ENCODE measurements at regions not wholly inside any gene's neighbourhood (a gene's known extent, or its start where the extent isn't known, plus 50 kb on each side); places are given as distances from the start of the nearest gene placed in this dataset.
"Not testable (repeated sequence)": the region's sequence is repeated elsewhere in the genome, so short reads cannot be mapped to it uniquely, and the experiment has no call there.

GRCh38 chr18:56493531-56493930 is 144.9 kb downstream of the TXNL1 start:
- in situ Hi-C loops (cut with HindIII; ENCODE audit: low pct_unique_long_range_greater_than_20kb, low sequenced_read_pairs), result no loop called here
- no peak for DNase-seq (ENCODE audit: low read depth)

GRCh38 chr18:56492136-56492535 is 146.3 kb downstream of the TXNL1 start:
- no peak for DNase-seq (ENCODE audit: low read depth)
- in situ Hi-C loops (cut with HindIII; ENCODE audit: low pct_unique_long_range_greater_than_20kb, low sequenced_read_pairs), result no loop called here

- in situ Hi-C loops (cut with HindIII; ENCODE audit: low pct_unique_long_range_greater_than_20kb, low sequenced_read_pairs), result no loop called here
These were observed 147.4 kb downstream of the TXNL1 start for GRCh38 chr18:56490942-56491341.

GRCh38 chr18:56489893-56490292 is 148.5 kb downstream of the TXNL1 start:
- no peak for DNase-seq (ENCODE audit: low read depth)
- in situ Hi-C loops (cut with HindIII; ENCODE audit: low pct_unique_long_range_greater_than_20kb, low sequenced_read_pairs), result no loop called here

More at GRCh38 chr18:56490942-56491341, 147.4 kb downstream of the TXNL1 start:
- no peak for DNase-seq (ENCODE audit: low read depth)

- in situ Hi-C loops (cut with HindIII; ENCODE audit: low pct_unique_long_range_greater_than_20kb, low sequenced_read_pairs), result no loop called here
- no peak for DNase-seq (ENCODE audit: low read depth)
These were observed 149.7 kb downstream of the TXNL1 start for GRCh38 chr18:56488739-56489138.

- no peak for DNase-seq (ENCODE audit: low read depth)
- in situ Hi-C loops (cut with HindIII; ENCODE audit: low pct_unique_long_range_greater_than_20kb, low sequenced_read_pairs), result no loop called here
These were observed 150.6 kb downstream of the TXNL1 start for GRCh38 chr18:56487801-56488200.

GRCh38 chr18:56483386-56483785 is 155.0 kb downstream of the TXNL1 start:
- DNase-seq (ENCODE audit: low read depth), result no peak
- in situ Hi-C loops (cut with HindIII; ENCODE audit: low pct_unique_long_range_greater_than_20kb, low sequenced_read_pairs), result no loop called here

GRCh38 chr18:56482813-56483212 is 155.6 kb downstream of the TXNL1 start:
- DNase-seq (ENCODE audit: low read depth); in situ Hi-C loops (cut with HindIII; ENCODE audit: low pct_unique_long_range_greater_than_20kb, low sequenced_read_pairs): not testable (repeated sequence)

- no peak for DNase-seq (ENCODE audit: low read depth)
- in situ Hi-C loops (cut with HindIII; ENCODE audit: low pct_unique_long_range_greater_than_20kb, low sequenced_read_pairs), result no loop called here
These were observed 156.6 kb downstream of the TXNL1 start for GRCh38 chr18:56481751-56482150.

GRCh38 chr18:56479841-56480240 is 158.6 kb downstream of the TXNL1 start:
- in situ Hi-C loops (cut with HindIII; ENCODE audit: low pct_unique_long_range_greater_than_20kb, low sequenced_read_pairs), result no loop called here
- no peak for DNase-seq (ENCODE audit: low read depth)

- in situ Hi-C loops (cut with HindIII; ENCODE audit: low pct_unique_long_range_greater_than_20kb, low sequenced_read_pairs), result no loop called here
- no peak for DNase-seq (ENCODE audit: low read depth)
These were observed 163.1 kb downstream of the TXNL1 start for GRCh38 chr18:56475250-56475649.

GRCh38 chr18:56473400-56474024 is 164.9 kb downstream of the TXNL1 start:
- in situ Hi-C loops (cut with HindIII; ENCODE audit: low pct_unique_long_range_greater_than_20kb, low sequenced_read_pairs), result no loop called here
- no peak for DNase-seq (ENCODE audit: low read depth)

- no peak for DNase-seq (ENCODE audit: low read depth)
- in situ Hi-C loops (cut with HindIII; ENCODE audit: low pct_unique_long_range_greater_than_20kb, low sequenced_read_pairs), result no loop called here
These were observed 167.7 kb downstream of the TXNL1 start for GRCh38 chr18:56470406-56471351.

GRCh38 chr18:56469582-56469981 is 168.8 kb downstream of the TXNL1 start:
- no peak for DNase-seq (ENCODE audit: low read depth)
- in situ Hi-C loops (cut with HindIII; ENCODE audit: low pct_unique_long_range_greater_than_20kb, low sequenced_read_pairs), result no loop called here

GRCh38 chr18:56468396-56468795 is 170.0 kb downstream of the TXNL1 start:
- in situ Hi-C loops (cut with HindIII; ENCODE audit: low pct_unique_long_range_greater_than_20kb, low sequenced_read_pairs), result no loop called here
- DNase-seq (ENCODE audit: low read depth), result no peak

GRCh38 chr18:56462276-56462675 is 176.1 kb downstream of the TXNL1 start:
- in situ Hi-C loops (cut with HindIII; ENCODE audit: low pct_unique_long_range_greater_than_20kb, low sequenced_read_pairs), result no loop called here
- no peak for DNase-seq (ENCODE audit: low read depth)

GRCh38 chr18:56461151-56461550 is 177.2 kb downstream of the TXNL1 start:
- no peak for DNase-seq (ENCODE audit: low read depth)
- in situ Hi-C loops (cut with HindIII; ENCODE audit: low pct_unique_long_range_greater_than_20kb, low sequenced_read_pairs), result no loop called here

- DNase-seq (ENCODE audit: low read depth), result no peak
- in situ Hi-C loops (cut with HindIII; ENCODE audit: low pct_unique_long_range_greater_than_20kb, low sequenced_read_pairs), result no loop called here
These were observed 177.8 kb downstream of the TXNL1 start for GRCh38 chr18:56460581-56460980.
